GM13976 (cell line): ENCODE measurements at regions not wholly inside any gene's neighbourhood (a gene's known extent, or its start where the extent isn't known, plus 50 kb on each side); places are given as distances from the start of the nearest gene placed in this dataset.

Source experiments
- DNase-seq: peaks from one replicate; pipeline ENCODE4 v3.0.0; 2012; ENCODE audit warnings: low spot score
- CTCF ChIP-seq: IDR thresholded peaks from 2 replicates; pipeline ENCODE4 v1.5.1; 2012; ENCODE audit warnings: borderline replicate concordance, mild to moderate bottlenecking; ENCODE audit not compliant: insufficient read depth; ENCODE audit errors: extremely low read depth, missing control alignments, control extremely low read depth
- in situ Hi-C: fragments of 300-500 bp; cut with MboI; formaldehyde crosslinking; loops from one replicate; pipeline ENCODE4 v1.12.0; 2022; ENCODE audit warnings: low sequenced_read_pairs, mixed read lengths, inconsistent platforms; ENCODE audit not compliant: unreplicated experiment

GRCh38 chr3:78414261-78414660 lies 1353.5 kb downstream of the ROBO1 start:
- TF ChIP-seq CTCF = no peak
- no peak for DNase-seq
- in situ Hi-C loops = no loop called here

GRCh38 chr3:78420611-78421010 lies 1347.2 kb downstream of the ROBO1 start:
- DNase-seq = no peak
- in situ Hi-C loops = no loop called here
- no peak for TF ChIP-seq CTCF

DNA sequence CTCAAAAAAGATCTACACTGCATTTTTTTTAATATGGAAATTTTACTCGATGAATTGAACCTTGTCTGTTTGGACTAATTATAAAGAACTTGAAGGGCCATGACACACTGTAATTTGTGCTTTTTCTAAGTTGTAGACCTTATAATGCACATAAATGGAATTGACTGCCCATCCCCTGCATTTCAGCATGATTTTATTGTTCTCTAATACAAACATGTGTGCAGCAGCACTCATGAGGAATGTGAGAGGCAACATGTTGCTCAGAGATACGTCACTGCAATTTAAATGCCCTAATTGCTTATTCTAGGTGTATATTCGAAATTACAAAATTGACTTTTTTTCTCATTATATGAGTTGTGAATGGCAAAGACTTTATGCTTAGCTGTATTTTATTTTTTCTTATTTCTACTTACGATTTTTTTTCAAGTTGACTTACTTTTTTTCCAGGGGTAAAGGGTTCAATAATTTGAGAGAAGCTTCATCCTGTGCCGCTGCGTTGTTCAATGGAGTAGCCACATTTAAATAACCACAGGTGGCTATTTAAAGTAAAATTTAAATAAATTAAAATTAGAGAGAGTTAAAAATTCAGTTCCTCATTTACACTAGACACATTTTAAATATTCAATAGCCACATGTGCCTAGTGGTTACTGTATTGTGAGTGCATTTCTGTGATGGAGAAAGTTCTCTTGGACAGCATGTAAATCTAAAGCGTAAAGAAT lies 1346.4 kb downstream of the ROBO1 start:
- in situ Hi-C loops = no loop called here
- DNase-seq = no peak

DNA sequence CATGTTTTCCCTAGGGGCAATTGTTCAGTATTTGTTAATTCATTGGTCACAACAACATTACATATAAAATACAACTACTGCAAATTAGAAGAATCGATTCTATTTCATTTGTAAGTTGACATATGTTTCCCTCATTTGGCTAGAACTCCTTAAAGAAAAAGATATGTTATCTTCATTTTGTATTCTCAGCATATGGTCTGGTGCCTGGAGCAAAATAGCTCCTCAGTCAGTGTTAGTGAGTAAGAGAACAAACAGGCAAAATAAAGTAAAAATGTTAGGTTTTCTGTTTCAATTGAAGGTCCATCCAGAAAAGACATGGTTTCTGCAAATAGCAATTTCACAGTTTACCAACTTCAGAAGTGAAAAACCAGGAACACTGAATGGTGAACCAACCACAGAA lies 1343.1 kb downstream of the ROBO1 start:
- in situ Hi-C loops = no loop called here
- no peak for TF ChIP-seq CTCF
- DNase-seq = no peak

More for the DNA sequence above, 1346.4 kb downstream of the ROBO1 start:
- TF ChIP-seq CTCF = no peak

DNA sequence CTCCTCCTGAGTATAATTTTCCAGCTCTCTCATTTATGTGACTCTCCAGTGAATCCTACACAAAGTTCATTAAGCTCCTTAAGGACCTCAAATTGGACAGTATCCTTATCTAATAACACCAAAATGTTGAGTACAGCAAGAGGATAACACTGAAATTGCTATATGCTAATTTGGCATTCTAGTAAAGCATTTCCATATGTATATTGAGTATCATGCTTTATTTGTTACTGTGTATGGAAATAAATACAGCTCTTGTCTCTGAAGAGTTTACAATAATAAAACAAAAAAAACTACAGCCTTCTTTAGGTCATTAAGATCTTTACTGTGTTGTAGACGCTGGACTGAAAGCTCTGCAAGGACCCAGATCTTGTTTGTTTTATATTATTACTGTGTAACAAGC lies 1341.3 kb downstream of the ROBO1 start:
- DNase-seq = no peak
- in situ Hi-C loops = no loop called here
- no peak for TF ChIP-seq CTCF

- DNase-seq = no peak
- in situ Hi-C loops = no loop called here
These were observed 1340.5 kb downstream of the ROBO1 start for GRCh38 chr3:78427303-78427702.

More at GRCh38 chr3:78427303-78427702, 1340.5 kb downstream of the ROBO1 start:
- TF ChIP-seq CTCF = no peak
